ENCODE measurements at regions not wholly inside any gene's neighbourhood (a gene's known extent, or its start where the extent isn't known, plus 50 kb on each side); places are given as distances from the start of the nearest gene placed in this dataset.

GRCh38 chr1:38138498-38139233 is 92.1 kb upstream of the POU3F1 start:
- TF ChIP-seq EP300 (conservative IDR thresholded peaks at IDR 0.05; ENCODE audit: poor library complexity, severe bottlenecking) (no peak), EZH2 (IDR thresholded peaks at IDR 0.05; ENCODE audit: borderline replicate concordance, insufficient read depth, low read length, poor library complexity, severe bottlenecking) (no peak), POLR2AphosphoS5 (IDR thresholded peaks at IDR 0.05) (no peak), TAF1 (IDR thresholded peaks at IDR 0.05; ENCODE audit: low read depth) (no peak)
- TF ChIP-seq, protein P1, sequence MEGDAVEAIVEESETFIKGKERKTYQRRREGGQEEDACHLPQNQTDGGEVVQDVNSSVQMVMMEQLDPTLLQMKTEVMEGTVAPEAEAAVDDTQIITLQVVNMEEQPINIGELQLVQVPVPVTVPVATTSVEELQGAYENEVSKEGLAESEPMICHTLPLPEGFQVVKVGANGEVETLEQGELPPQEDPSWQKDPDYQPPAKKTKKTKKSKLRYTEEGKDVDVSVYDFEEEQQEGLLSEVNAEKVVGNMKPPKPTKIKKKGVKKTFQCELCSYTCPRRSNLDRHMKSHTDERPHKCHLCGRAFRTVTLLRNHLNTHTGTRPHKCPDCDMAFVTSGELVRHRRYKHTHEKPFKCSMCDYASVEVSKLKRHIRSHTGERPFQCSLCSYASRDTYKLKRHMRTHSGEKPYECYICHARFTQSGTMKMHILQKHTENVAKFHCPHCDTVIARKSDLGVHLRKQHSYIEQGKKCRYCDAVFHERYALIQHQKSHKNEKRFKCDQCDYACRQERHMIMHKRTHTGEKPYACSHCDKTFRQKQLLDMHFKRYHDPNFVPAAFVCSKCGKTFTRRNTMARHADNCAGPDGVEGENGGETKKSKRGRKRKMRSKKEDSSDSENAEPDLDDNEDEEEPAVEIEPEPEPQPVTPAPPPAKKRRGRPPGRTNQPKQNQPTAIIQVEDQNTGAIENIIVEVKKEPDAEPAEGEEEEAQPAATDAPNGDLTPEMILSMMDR (IDR thresholded peaks at IDR 0.05; ENCODE audit: poor library complexity, severe bottlenecking), result no peak

Measured in neural cell (in vitro differentiated cells).